ENCODE measurements at regions not wholly inside any gene's neighbourhood (a gene's known extent, or its start where the extent isn't known, plus 50 kb on each side); places are given as distances from the start of the nearest gene placed in this dataset.

DNA sequence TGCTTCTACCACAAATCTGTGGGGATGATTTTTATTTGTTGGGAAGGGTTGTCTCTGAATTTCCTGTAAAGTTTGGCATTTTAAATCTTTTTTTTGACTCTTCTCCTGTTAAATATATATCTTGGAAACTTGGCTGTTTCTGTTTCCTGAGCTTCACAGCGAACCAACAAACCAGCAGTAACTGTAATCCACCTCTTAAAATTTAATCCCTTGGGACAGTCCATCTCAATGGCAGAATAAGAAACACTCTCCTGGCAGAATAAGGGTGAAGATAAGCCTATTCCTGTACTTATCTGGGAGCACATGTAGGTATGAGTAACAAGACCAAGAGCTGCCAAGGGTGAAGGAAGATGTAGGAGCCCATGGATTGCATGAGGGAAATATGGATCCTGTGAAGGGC is 73.1 kb upstream of the RPS23 start:
- TF ChIP-seq SPI1 (IDR thresholded peaks at IDR 0.05; ENCODE audit: borderline replicate concordance, low read depth, low read length): no peak
- TF ChIP-seq GTF2F1 (IDR thresholded peaks at IDR 0.05; ENCODE audit: low read depth, low read length): no peak
- TF ChIP-seq RCOR1 (IDR thresholded peaks at IDR 0.05; ENCODE audit: borderline replicate concordance in 1 of 2, low read depth in 2 of 2, low read length in 2 of 2): no peak
- no peak for TF ChIP-seq NFIC (IDR thresholded peaks at IDR 0.05)
- no peak for TF ChIP-seq ZNF133 (CRISPR knock-in tag; IDR thresholded peaks at IDR 0.05)
- TF ChIP-seq ZFP36 (IDR thresholded peaks at IDR 0.05; ENCODE audit: low read depth, low read length, partially characterized antibody): no peak
